A549 (cell line): ENCODE measurements at regions not wholly inside any gene's neighbourhood (a gene's known extent, or its start where the extent isn't known, plus 50 kb on each side); places are given as distances from the start of the nearest gene placed in this dataset.

Experiments
- ATAC-seq, 2 experiments: fragments of 200-7000 bp in 1 of 2; fragments of >200 bp in 1 of 2; cut with Nextera tagmentation in 1 of 2; cut with Tn5 transposase in 1 of 2; 3 replicates each; pipeline versions ENCODE4 v1.8.0 to v1.9.1; 2018 to 2020; ENCODE audit warnings: mild to moderate bottlenecking in 1 of 2, moderate library complexity in 1 of 2
- CTCF ChIA-PET: fragments of 300-600 bp; sonication (Branson Sonifier 250); formaldehyde crosslinking; extraction: SDS; loops from one replicate; lab custom pipeline; 2021; ENCODE audit warnings: antibody characterized with exemption, inconsistent platforms; lab: Yijun Ruan, JAX
- POLR2A ChIA-PET: fragments of 350-600 bp; formaldehyde crosslinking; extraction: SDS; loops from one replicate; lab custom pipeline; 2021; ENCODE audit warnings: antibody characterized with exemption, inconsistent platforms; lab: Yijun Ruan, JAX
- DNase-seq, 2 experiments: peaks; one replicate each; pipeline versions ENCODE4 v3.0.0 to v3.0.0-alpha.2; 2011 to 2016; ENCODE audit warnings: low read depth in 1 of 2, low spot score in 1 of 2
- FAIRE-seq: peaks from 2 replicates; lab custom pipeline; 2011; peaks lifted over from hg19 to GRCh38; lab: Jason Lieb, UNC
- H3K27ac ChIP-seq, 2 experiments: fragments of >200 bp; sonication (Bioruptor Twin); formaldehyde crosslinking; 3 replicates each; pipeline ENCODE4 v1.5.1; 2016 to 2017
- H3K4me1 ChIP-seq: fragments of >200 bp; sonication (Bioruptor Twin); formaldehyde crosslinking; 3 replicates; pipeline ENCODE4 v1.6.1; 2016
- H3K4me2 ChIP-seq: fragments of >200 bp; sonication (Bioruptor Twin); formaldehyde crosslinking; 3 replicates; pipeline ENCODE4 v1.6.1; 2016
- H3K4me3 ChIP-seq: fragments of >200 bp; sonication (Bioruptor Twin); formaldehyde crosslinking; 3 replicates; pipeline ENCODE4 v1.5.1; 2016
- H3K9me3 ChIP-seq: fragments of >200 bp; sonication (Bioruptor Twin); formaldehyde crosslinking; 3 replicates; pipeline ENCODE4 v1.6.1; 2016
- BHLHE40 ChIP-seq: IDR thresholded peaks from 2 replicates; pipeline ENCODE4 v1.6.1; 2012; ENCODE audit warnings: low read depth, low read length, inconsistent platforms
- CHD2 ChIP-seq: fragments of 150-350 bp; IDR thresholded peaks from 2 replicates; pipeline ENCODE4 v1.6.1; 2014; ENCODE audit warnings: low read length; ENCODE audit not compliant: partially characterized antibody
- CTCF ChIP-seq: fragments of >200 bp; sonication (Bioruptor Twin); formaldehyde crosslinking; IDR thresholded peaks from 3 replicates; pipeline ENCODE4 v1.5.1; 2016
- ELK1 ChIP-seq: fragments of 150-350 bp; IDR thresholded peaks from 2 replicates; pipeline ENCODE4 v1.6.1; 2014; ENCODE audit warnings: low read depth, mild to moderate bottlenecking, low read length
- EP300 ChIP-seq, 2 experiments: fragments of >200 bp; sonication (Bioruptor Twin); formaldehyde crosslinking; IDR thresholded peaks; 2 replicates in 1 of 2; 3 replicates in 1 of 2; pipeline ENCODE4 v1.6.1; 2016 to 2017
- HOXB13 ChIP-seq: fragments of 250-450 bp; sonication (Bioruptor Pico); IDR thresholded peaks from 2 replicates; pipeline ENCODE4 v1.5.0; 2020; ENCODE audit warnings: low read depth, mild to moderate bottlenecking, moderate library complexity
- JUN ChIP-seq, 2 experiments: fragments of >200 bp; sonication (Bioruptor Twin); formaldehyde crosslinking; IDR thresholded peaks; 2 replicates in 1 of 2; 3 replicates in 1 of 2; pipeline ENCODE4 v1.6.1; 2016 to 2017
- JUNB ChIP-seq: fragments of >200 bp; sonication (Bioruptor Twin); formaldehyde crosslinking; IDR thresholded peaks from 2 replicates; pipeline ENCODE4 v1.6.1; 2016
- KDM1A ChIP-seq: fragments of 200-600 bp; sonication (generic); IDR thresholded peaks from 2 replicates; pipeline ENCODE4 v1.6.1; 2016; ENCODE audit warnings: low read depth, mild to moderate bottlenecking
- KDM5A ChIP-seq: fragments of 200-600 bp; sonication (generic); IDR thresholded peaks from 2 replicates; pipeline ENCODE4 v1.6.1; 2016; ENCODE audit warnings: antibody characterized with exemption, mild to moderate bottlenecking
- MAFK ChIP-seq: fragments of 450-650 bp; IDR thresholded peaks from 2 replicates; pipeline ENCODE4 v1.6.1; 2014; ENCODE audit not compliant: partially characterized antibody
- MAZ ChIP-seq: fragments of 150-350 bp; IDR thresholded peaks from 2 replicates; pipeline ENCODE4 v1.6.1; 2014; ENCODE audit warnings: antibody characterized with exemption, low read depth, low read length, borderline replicate concordance
- NPAS2 ChIP-seq: fragments of 250-450 bp; sonication (Bioruptor Pico); IDR thresholded peaks from 2 replicates; pipeline ENCODE4 v1.8.0; 2022; ENCODE audit warnings: mild to moderate bottlenecking, moderate library complexity, borderline replicate concordance
- POLR2A ChIP-seq: IDR thresholded peaks from 2 replicates; pipeline ENCODE4 v1.6.1; 2012; ENCODE audit warnings: mild to moderate bottlenecking, low read length
- RARB ChIP-seq: fragments of 250-450 bp; sonication (Bioruptor Pico); IDR thresholded peaks from 2 replicates; pipeline ENCODE4 v1.8.0; 2021; ENCODE audit warnings: mild to moderate bottlenecking, moderate library complexity
- RFX5 ChIP-seq: fragments of 450-650 bp; IDR thresholded peaks from 2 replicates; pipeline ENCODE4 v1.7.1; 2014; ENCODE audit warnings: antibody characterized with exemption, mild to moderate bottlenecking, moderate library complexity
- RNF2 ChIP-seq: fragments of 200-600 bp; sonication (generic); IDR thresholded peaks from 2 replicates; pipeline ENCODE4 v1.6.1; 2016; ENCODE audit warnings: low read depth, mild to moderate bottlenecking, antibody characterized with exemption, moderate library complexity, borderline replicate concordance
- SMC3 ChIP-seq: fragments of >200 bp; sonication (Bioruptor Twin); formaldehyde crosslinking; IDR thresholded peaks from 3 replicates; pipeline ENCODE4 v1.6.1; 2018; ENCODE audit warnings: inconsistent platforms
- TP53 ChIP-seq: fragments of 250-450 bp; sonication (Bioruptor Pico); IDR thresholded peaks from 2 replicates; pipeline ENCODE4 v1.5.0; 2021; ENCODE audit warnings: mild to moderate bottlenecking, moderate library complexity
- USF2 ChIP-seq: fragments of 450-650 bp; IDR thresholded peaks from 2 replicates; pipeline ENCODE4 v1.6.1; 2014; ENCODE audit warnings: antibody characterized with exemption
- ZFP36 ChIP-seq: fragments of 450-650 bp; IDR thresholded peaks from 2 replicates; pipeline ENCODE4 v1.6.1; 2014; ENCODE audit warnings: borderline replicate concordance; ENCODE audit not compliant: partially characterized antibody
- ZSCAN20 ChIP-seq: fragments of 250-450 bp; sonication (Bioruptor Pico); IDR thresholded peaks from 2 replicates; pipeline ENCODE4 v1.8.0; 2022; ENCODE audit warnings: mild to moderate bottlenecking, moderate library complexity
- WGBS: methylation state at CpG from one replicate; pipeline ENCODE4 v1.1.6; 2017; ENCODE audit errors: missing lambda C conversion rate; 5-methylcytosine and 5-hydroxymethylcytosine counted together
- TF ChIP-seq, protein P1 (sequence below): fragments of >200 bp; sonication (Bioruptor Twin); formaldehyde crosslinking; IDR thresholded peaks from 3 replicates; pipeline ENCODE4 v1.6.1; 2016
- TF ChIP-seq, protein P2 (sequence below): IDR thresholded peaks from 2 replicates; pipeline ENCODE4 v1.6.1; 2012; ENCODE audit warnings: low read depth, borderline replicate concordance
- TF ChIP-seq, protein P3 (sequence below): fragments of 250-450 bp; sonication (Bioruptor Pico); IDR thresholded peaks from 2 replicates; pipeline ENCODE4 v1.5.0; 2021; ENCODE audit warnings: mild to moderate bottlenecking, moderate library complexity, borderline replicate concordance

DNA sequence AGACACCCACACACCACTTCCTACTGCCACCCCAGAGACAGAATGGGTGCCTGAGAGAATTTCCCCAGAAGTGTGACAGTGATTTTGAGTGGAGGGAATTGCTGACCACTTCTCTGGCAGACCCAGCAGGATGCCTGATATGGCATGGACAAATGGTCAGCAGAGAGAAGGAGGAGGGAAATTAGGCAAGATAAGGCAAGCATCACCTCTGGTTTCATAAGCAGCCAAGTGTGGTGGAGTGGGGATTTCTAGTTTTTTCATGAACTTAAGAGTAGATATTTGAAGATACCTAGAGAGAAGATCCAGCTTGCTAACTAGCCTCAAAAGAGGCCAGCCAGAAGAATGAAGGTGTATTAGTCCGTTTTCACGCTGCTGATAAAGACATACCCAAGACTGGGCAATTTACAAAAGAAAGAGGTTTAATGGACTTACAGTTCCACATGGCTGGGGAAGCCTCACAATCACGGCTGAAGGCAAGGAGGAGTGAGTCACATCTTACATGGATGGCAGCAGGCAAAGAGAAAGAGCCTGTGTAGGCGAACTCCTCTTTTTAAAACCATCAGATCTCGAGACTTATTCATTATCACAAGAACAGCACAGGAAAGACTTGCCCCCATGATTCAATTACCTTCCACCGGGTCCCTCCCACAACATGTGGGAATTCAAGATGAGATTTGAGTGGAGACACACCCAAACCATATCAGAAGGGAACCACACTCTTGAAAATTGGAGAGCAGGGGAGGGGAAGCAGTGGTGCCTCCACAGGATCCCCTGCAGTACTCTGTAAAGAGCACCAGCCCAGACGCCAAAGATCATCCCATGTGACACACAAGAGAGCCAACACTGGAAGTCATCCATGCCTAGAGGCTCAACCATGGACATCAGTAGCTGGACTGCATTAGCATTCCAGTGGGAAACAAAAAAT is 64.2 kb downstream of the RBM43 start:
- Histone ChIP-seq H3K4me2 (no peak overlapping the region), H3K4me1 (no peaks in the 10 kb centered on the region), H3K27ac (no peak overlapping the region), H3K4me3 (no peak overlapping the region), H3K9me3 (no peaks in the 10 kb centered on the region)
- FAIRE-seq (no peak), ATAC-seq (no peak), DNase-seq (no peak)
- WGBS = 38% methylated on average over 7 of the region's 7 CpGs
- ChIA-PET POLR2A (no interaction called here), CTCF (no interaction called here)
- no peak for TF ChIP-seq ZSCAN20 (CRISPR knock-in tag)
- TF ChIP-seq RFX5 = no peak
- TF ChIP-seq, protein P1, sequence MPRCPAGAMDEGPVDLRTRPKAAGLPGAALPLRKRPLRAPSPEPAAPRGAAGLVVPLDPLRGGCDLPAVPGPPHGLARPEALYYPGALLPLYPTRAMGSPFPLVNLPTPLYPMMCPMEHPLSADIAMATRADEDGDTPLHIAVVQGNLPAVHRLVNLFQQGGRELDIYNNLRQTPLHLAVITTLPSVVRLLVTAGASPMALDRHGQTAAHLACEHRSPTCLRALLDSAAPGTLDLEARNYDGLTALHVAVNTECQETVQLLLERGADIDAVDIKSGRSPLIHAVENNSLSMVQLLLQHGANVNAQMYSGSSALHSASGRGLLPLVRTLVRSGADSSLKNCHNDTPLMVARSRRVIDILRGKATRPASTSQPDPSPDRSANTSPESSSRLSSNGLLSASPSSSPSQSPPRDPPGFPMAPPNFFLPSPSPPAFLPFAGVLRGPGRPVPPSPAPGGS = no peak
- no peak for TF ChIP-seq TP53 (CRISPR knock-in tag)
- TF ChIP-seq MAFK = no peak

- H3K4me1 ChIP-seq = no peaks in the 10 kb centered on the region
- WGBS = 73% methylated on average over 4 of the region's 4 CpGs
- no peak overlapping the region for H3K4me3 ChIP-seq
- no peaks in the 10 kb centered on the region for H3K9me3 ChIP-seq
- FAIRE-seq (no peak), DNase-seq (no peak), ATAC-seq (no peak)
- CTCF ChIA-PET = no interaction called here
- no peak overlapping the region for H3K4me2 ChIP-seq
- TF ChIP-seq SMC3 (no peak), HOXB13 (CRISPR knock-in tag) (no peak), KDM5A (no peak), JUNB (no peak), TP53 (CRISPR knock-in tag) (no peak), EP300 (IDR thresholded peaks at IDR 0.05) (no peak), MAFK (no peak), RNF2 (no peak), POLR2A (no peak), NPAS2 (CRISPR knock-in tag) (no peak), ELK1 (no peak), CTCF (no peak), ZSCAN20 (CRISPR knock-in tag) (no peak)
- H3K27ac ChIP-seq = no peak overlapping the region
- POLR2A ChIA-PET = no interaction called here
Observed at GRCh38 chr2:151193576-151193975, 68.1 kb downstream of the RBM43 start.

DNA sequence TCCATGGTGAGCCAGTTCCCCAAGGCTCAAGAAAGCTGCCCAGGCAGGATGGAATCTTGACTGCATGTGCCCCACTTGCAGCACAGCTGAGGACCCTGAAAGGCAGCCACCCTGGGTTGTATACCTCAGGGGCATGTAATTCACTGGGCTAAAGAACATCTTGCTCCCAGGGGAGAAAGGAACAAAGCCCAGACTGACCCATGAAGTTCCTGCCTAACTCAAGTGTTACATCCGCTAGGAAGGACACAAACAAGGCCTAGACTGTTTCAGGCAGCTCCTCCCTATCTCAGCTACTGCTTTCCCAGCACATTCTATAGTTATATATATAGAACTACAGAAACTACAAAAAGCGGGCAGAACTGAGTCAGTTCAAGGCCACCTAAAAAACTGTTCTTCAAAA is 69.0 kb downstream of the RBM43 start:
- ChIA-PET CTCF (interaction anchor here (1.0 kb wide), 1 partner anchor 46 kb away, joined by 4 read pairs; no protein-coding TSS in a partner anchor), POLR2A (interaction anchor here (0.5 to 0.6 kb wide), 2 partner anchors 58 to 96 kb away, joined by 3 read pairs; no protein-coding TSS in a partner anchor)
- Histone ChIP-seq H3K4me3 (no peak overlapping the region), H3K4me2 (no peak overlapping the region), H3K4me1 (no peaks in the 10 kb centered on the region), H3K27ac (no peak overlapping the region), H3K9me3 (no peaks in the 10 kb centered on the region)
- WGBS = 70% methylated on average over 2 of the region's 2 CpGs
- ATAC-seq (no peak), DNase-seq (no peak), FAIRE-seq (no peak)
- no peak for TF ChIP-seq USF2
- TF ChIP-seq ZFP36 = no peak
- TF ChIP-seq, protein P2, sequence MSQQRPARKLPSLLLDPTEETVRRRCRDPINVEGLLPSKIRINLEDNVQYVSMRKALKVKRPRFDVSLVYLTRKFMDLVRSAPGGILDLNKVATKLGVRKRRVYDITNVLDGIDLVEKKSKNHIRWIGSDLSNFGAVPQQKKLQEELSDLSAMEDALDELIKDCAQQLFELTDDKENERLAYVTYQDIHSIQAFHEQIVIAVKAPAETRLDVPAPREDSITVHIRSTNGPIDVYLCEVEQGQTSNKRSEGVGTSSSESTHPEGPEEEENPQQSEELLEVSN = no peak
- no peak for TF ChIP-seq KDM1A
- no peak for TF ChIP-seq RARB (CRISPR knock-in tag)
- TF ChIP-seq JUN (IDR thresholded peaks at IDR 0.05) = no peak
- no peak for TF ChIP-seq BHLHE40
- no peak for TF ChIP-seq MAZ
- TF ChIP-seq, protein P3, sequence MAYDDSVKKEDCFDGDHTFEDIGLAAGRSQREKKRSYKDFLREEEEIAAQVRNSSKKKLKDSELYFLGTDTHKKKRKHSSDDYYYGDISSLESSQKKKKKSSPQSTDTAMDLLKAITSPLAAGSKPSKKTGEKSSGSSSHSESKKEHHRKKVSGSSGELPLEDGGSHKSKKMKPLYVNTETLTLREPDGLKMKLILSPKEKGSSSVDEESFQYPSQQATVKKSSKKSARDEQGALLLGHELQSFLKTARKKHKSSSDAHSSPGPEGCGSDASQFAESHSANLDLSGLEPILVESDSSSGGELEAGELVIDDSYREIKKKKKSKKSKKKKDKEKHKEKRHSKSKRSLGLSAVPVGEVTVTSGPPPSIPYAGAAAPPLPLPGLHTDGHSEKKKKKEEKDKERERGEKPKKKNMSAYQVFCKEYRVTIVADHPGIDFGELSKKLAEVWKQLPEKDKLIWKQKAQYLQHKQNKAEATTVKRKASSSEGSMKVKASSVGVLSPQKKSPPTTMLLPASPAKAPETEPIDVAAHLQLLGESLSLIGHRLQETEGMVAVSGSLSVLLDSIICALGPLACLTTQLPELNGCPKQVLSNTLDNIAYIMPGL (CRISPR knock-in tag) = no peak
- TF ChIP-seq CHD2 = no peak
